Activated naive CD4-positive, alpha-beta T cell treated with anti-CD3 and anti-CD28 coated beads, Interleukin-2, amount 50 U/mL, for 24 hours (primary cell): ENCODE measurements at regions not wholly inside any gene's neighbourhood (a gene's known extent, or its start where the extent isn't known, plus 50 kb on each side); places are given as distances from the start of the nearest gene placed in this dataset.
"Not testable (repeated sequence)": the region's sequence is repeated elsewhere in the genome, so short reads cannot be mapped to it uniquely, and the experiment has no call there.

Experiments
- H3K27ac Mint-ChIP-seq: one replicate; pipeline ENCODE4 v1.8.0; 2021; ENCODE audit warnings: mild to moderate bottlenecking, mixed read lengths
- H3K27me3 Mint-ChIP-seq: one replicate; pipeline ENCODE4 v1.8.0; 2021; ENCODE audit warnings: mixed read lengths
- H3K36me3 Mint-ChIP-seq: one replicate; pipeline ENCODE4 v1.8.0; 2021; ENCODE audit warnings: mixed read lengths
- H3K4me1 Mint-ChIP-seq: one replicate; pipeline ENCODE4 v1.8.0; 2021; ENCODE audit warnings: mixed read lengths
- H3K4me3 Mint-ChIP-seq: one replicate; pipeline ENCODE4 v1.8.0; 2021; ENCODE audit warnings: mild to moderate bottlenecking, mixed read lengths
- H3K9me3 Mint-ChIP-seq: one replicate; pipeline ENCODE4 v1.8.0; 2021; ENCODE audit warnings: mixed read lengths

- no peaks in the 10 kb centered on the region for H3K4me1 Mint-ChIP-seq
- H3K27ac Mint-ChIP-seq, result no peak overlapping the region
- no peaks in the 10 kb centered on the region for H3K36me3 Mint-ChIP-seq
- H3K27me3 Mint-ChIP-seq, result no peaks in the 10 kb centered on the region
- H3K9me3 Mint-ChIP-seq, result peaks cover 8% of the 10 kb centered on the region
- H3K4me3 Mint-ChIP-seq, result no peak overlapping the region
Measured at GRCh38 chr2:125243074-125243473, 1218.0 kb downstream of the CNTNAP5 start.

DNA sequence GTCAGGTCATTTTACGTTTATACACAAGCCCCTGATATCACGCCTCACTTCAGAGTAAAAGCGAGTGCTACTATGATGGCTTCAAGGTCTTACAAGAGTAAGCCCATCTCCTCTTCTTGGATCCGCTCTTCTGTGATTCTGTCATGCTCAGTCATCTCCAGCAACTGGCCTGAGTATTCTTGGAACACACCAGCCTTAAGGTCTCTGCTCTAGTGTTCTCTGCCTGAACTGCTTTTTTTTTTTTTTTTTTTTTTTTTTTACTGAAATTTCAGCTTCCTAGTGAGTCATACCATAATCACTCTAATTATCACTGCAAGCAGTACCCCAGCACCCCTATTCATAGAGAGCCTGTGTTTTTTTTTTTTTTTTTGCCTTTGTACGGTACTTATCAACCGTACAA lies 1228.9 kb downstream of the CNTNAP5 start:
- no peaks in the 10 kb centered on the region for H3K4me1 Mint-ChIP-seq
- H3K4me3 Mint-ChIP-seq, result no peak overlapping the region
- H3K36me3 Mint-ChIP-seq, result no peaks in the 10 kb centered on the region
- no peaks in the 10 kb centered on the region for H3K27me3 Mint-ChIP-seq
- H3K27ac Mint-ChIP-seq, result no peak overlapping the region
- H3K9me3 Mint-ChIP-seq, result no peaks in the 10 kb centered on the region

DNA sequence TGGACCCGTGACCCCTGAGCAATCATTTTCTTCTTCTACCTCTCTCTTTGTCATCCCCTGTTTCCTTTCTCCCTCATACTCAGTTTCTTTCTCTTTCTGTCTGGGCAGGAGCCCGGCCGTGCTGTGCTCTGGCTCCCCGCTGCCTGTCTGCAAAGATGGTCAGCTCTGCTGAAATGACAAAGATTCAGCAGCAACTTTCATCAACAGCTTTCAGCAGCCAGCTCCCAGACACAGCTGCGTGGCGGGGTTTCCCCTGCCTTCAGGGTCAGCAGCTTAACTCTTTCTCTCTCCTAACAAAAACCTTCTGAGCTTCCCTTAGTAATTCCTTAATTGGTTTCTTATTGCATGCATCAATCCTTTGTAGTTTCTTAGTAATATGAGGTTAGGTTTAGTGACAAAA lies 1234.4 kb downstream of the CNTNAP5 start:
- Mint-ChIP-seq H3K27me3 (no peaks in the 10 kb centered on the region), H3K27ac (no peak overlapping the region), H3K36me3 (no peaks in the 10 kb centered on the region), H3K4me3 (no peak overlapping the region), H3K4me1 (no peaks in the 10 kb centered on the region), H3K9me3 (peaks cover 8% of the 10 kb centered on the region)

- not testable (repeated sequence) for H3K9me3 Mint-ChIP-seq, H3K4me1 Mint-ChIP-seq, H3K27me3 Mint-ChIP-seq, H3K36me3 Mint-ChIP-seq, H3K4me3 Mint-ChIP-seq, H3K27ac Mint-ChIP-seq
Measured at GRCh38 chr2:125260366-125260930, 1235.4 kb downstream of the CNTNAP5 start.

DNA sequence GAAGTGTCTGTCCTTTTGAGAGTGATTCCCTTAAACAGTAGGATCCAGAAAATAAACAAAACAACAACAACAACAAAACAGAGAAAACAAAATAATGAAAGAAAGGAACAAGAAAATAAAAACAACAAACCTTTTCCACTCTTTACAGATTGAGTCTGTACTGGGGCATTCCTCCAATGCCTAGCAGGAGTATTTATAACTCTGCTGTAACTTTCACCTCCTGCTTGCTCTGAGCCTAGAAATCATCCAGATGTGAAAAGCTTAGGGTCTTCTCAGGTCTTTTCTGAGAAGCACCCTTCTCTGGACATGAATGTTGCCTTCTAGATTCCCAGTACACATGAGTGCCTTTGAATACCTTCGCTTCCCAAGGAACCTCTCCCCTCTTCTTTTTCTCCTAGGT lies 1239.4 kb downstream of the CNTNAP5 start:
- H3K36me3 Mint-ChIP-seq, result no peaks in the 10 kb centered on the region
- peaks cover 6% of the 10 kb centered on the region for H3K9me3 Mint-ChIP-seq
- no peak overlapping the region for H3K27ac Mint-ChIP-seq
- no peak overlapping the region for H3K4me3 Mint-ChIP-seq
- no peaks in the 10 kb centered on the region for H3K27me3 Mint-ChIP-seq
- H3K4me1 Mint-ChIP-seq, result no peaks in the 10 kb centered on the region

- peaks cover 5% of the 10 kb centered on the region for H3K9me3 Mint-ChIP-seq
- H3K36me3 Mint-ChIP-seq, result no peaks in the 10 kb centered on the region
Measured at GRCh38 chr2:125267683-125268082, 1242.6 kb downstream of the CNTNAP5 start.

GRCh38 chr2:125272651-125273050 lies 1247.6 kb downstream of the CNTNAP5 start:
- Mint-ChIP-seq H3K4me3 (no peak overlapping the region), H3K4me1 (no peaks in the 10 kb centered on the region), H3K27me3 (no peaks in the 10 kb centered on the region), H3K9me3 (peaks cover 5% of the 10 kb centered on the region), H3K27ac (no peak overlapping the region), H3K36me3 (no peaks in the 10 kb centered on the region)

More at GRCh38 chr2:125267683-125268082, 1242.6 kb downstream of the CNTNAP5 start:
- H3K27me3 Mint-ChIP-seq, result no peaks in the 10 kb centered on the region
- H3K4me3 Mint-ChIP-seq, result no peak overlapping the region
- no peaks in the 10 kb centered on the region for H3K4me1 Mint-ChIP-seq
- no peak overlapping the region for H3K27ac Mint-ChIP-seq

- Mint-ChIP-seq H3K27ac (no peak overlapping the region), H3K27me3 (no peaks in the 10 kb centered on the region), H3K36me3 (no peaks in the 10 kb centered on the region), H3K4me3 (no peak overlapping the region), H3K4me1 (no peaks in the 10 kb centered on the region), H3K9me3 (peaks cover 5% of the 10 kb centered on the region)
Measured at GRCh38 chr2:125274718-125275117, 1249.6 kb downstream of the CNTNAP5 start.

GRCh38 chr2:125280265-125280664 lies 1255.2 kb downstream of the CNTNAP5 start:
- Mint-ChIP-seq H3K36me3 (no peaks in the 10 kb centered on the region), H3K4me1 (no peaks in the 10 kb centered on the region), H3K27me3 (no peaks in the 10 kb centered on the region), H3K27ac (no peak overlapping the region), H3K4me3 (no peak overlapping the region), H3K9me3 (peaks cover 6% of the 10 kb centered on the region)

DNA sequence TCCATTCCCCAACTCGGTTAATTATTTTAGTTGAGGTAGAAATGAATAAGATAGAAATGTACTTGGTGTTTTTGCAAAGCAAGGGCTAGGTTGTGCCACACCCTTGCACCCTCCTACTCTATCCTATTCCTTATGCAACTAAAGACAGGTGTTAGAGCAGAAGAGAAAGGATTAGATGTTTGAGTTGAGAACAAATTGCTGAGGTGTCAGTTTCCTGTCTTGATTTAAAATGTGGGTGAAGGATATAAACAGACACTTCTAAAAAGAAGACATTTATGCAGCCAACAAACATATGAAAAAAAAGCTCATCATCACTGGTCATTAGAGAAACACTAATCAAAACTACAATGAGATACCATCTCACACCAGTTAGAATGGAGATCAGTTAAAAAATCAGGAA lies 1256.2 kb downstream of the CNTNAP5 start:
- H3K27ac Mint-ChIP-seq, result no peak overlapping the region
- H3K4me3 Mint-ChIP-seq, result no peak overlapping the region
- no peaks in the 10 kb centered on the region for H3K27me3 Mint-ChIP-seq
- H3K4me1 Mint-ChIP-seq, result no peaks in the 10 kb centered on the region
- H3K9me3 Mint-ChIP-seq, result peaks cover 6% of the 10 kb centered on the region
- H3K36me3 Mint-ChIP-seq, result no peaks in the 10 kb centered on the region

DNA sequence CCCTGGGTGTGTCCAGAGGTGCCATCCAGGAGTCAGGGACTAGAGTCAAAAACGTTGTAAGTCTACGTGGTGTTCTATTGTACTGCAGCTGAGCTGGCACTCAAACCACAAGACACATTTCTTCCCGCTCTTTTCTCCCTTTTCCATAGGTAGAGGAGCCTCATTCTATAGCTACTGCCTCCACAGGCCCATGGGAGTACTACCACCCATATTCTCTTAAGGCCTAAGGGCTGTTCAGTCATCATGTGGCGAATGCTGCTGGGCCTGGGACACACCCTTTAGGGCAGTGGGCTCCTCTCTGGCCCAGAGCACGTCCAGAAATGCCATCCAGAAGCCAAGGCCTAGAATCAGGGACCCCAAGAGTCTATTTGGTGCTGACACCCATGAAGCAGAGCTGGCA lies 1271.7 kb downstream of the CNTNAP5 start:
- H3K27me3 Mint-ChIP-seq, result no peaks in the 10 kb centered on the region
- H3K27ac Mint-ChIP-seq, result no peak overlapping the region
- H3K9me3 Mint-ChIP-seq, result peaks cover 5% of the 10 kb centered on the region
- H3K4me1 Mint-ChIP-seq, result no peaks in the 10 kb centered on the region
- H3K36me3 Mint-ChIP-seq, result no peaks in the 10 kb centered on the region
- no peak overlapping the region for H3K4me3 Mint-ChIP-seq

- Mint-ChIP-seq H3K4me3 (no peak overlapping the region), H3K27me3 (no peaks in the 10 kb centered on the region), H3K27ac (no peak overlapping the region), H3K36me3 (no peaks in the 10 kb centered on the region), H3K4me1 (no peaks in the 10 kb centered on the region), H3K9me3 (no peaks in the 10 kb centered on the region)
Measured at GRCh38 chr2:125310657-125311364, 1285.7 kb downstream of the CNTNAP5 start.

GRCh38 chr2:125312342-125312741 lies 1287.3 kb downstream of the CNTNAP5 start:
- H3K27ac Mint-ChIP-seq, result no peak overlapping the region
- no peaks in the 10 kb centered on the region for H3K27me3 Mint-ChIP-seq
- no peak overlapping the region for H3K4me3 Mint-ChIP-seq
- no peaks in the 10 kb centered on the region for H3K4me1 Mint-ChIP-seq
- H3K36me3 Mint-ChIP-seq, result no peaks in the 10 kb centered on the region
- H3K9me3 Mint-ChIP-seq, result no peaks in the 10 kb centered on the region

- no peaks in the 10 kb centered on the region for H3K9me3 Mint-ChIP-seq
- no peak overlapping the region for H3K27ac Mint-ChIP-seq
- no peaks in the 10 kb centered on the region for H3K36me3 Mint-ChIP-seq
- no peak overlapping the region for H3K4me3 Mint-ChIP-seq
- H3K27me3 Mint-ChIP-seq, result no peaks in the 10 kb centered on the region
- H3K4me1 Mint-ChIP-seq, result no peaks in the 10 kb centered on the region
Measured at GRCh38 chr2:125313806-125314205, 1288.7 kb downstream of the CNTNAP5 start.

DNA sequence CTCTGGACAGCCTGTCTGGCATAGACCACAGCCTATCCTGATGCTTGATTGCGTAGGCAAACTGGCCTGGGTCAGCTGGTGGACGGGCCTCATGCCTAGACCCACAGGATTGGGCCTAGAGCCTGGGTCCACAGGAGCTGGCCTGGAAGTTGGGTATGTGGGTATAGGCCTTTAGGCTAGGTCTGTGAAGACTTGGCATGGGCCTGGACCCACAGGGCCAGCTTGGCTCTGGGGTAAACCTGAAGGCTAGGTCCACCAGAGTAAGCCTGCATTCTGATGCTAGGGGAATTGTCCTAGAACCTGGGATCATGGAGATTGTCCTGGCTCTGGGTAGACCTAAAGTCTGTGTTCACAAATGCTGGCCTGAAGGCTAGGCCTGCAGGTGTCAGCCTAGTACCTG lies 1293.7 kb downstream of the CNTNAP5 start:
- no peak overlapping the region for H3K4me3 Mint-ChIP-seq
- H3K4me1 Mint-ChIP-seq, result no peaks in the 10 kb centered on the region
- no peaks in the 10 kb centered on the region for H3K36me3 Mint-ChIP-seq
- H3K9me3 Mint-ChIP-seq, result no peaks in the 10 kb centered on the region
- no peaks in the 10 kb centered on the region for H3K27me3 Mint-ChIP-seq
- H3K27ac Mint-ChIP-seq, result no peak overlapping the region

- no peaks in the 10 kb centered on the region for H3K36me3 Mint-ChIP-seq
- H3K27me3 Mint-ChIP-seq, result no peaks in the 10 kb centered on the region
- no peak overlapping the region for H3K4me3 Mint-ChIP-seq
- no peaks in the 10 kb centered on the region for H3K4me1 Mint-ChIP-seq
- no peak overlapping the region for H3K27ac Mint-ChIP-seq
- no peaks in the 10 kb centered on the region for H3K9me3 Mint-ChIP-seq
Measured at GRCh38 chr2:125324273-125324672, 1299.2 kb downstream of the CNTNAP5 start.

DNA sequence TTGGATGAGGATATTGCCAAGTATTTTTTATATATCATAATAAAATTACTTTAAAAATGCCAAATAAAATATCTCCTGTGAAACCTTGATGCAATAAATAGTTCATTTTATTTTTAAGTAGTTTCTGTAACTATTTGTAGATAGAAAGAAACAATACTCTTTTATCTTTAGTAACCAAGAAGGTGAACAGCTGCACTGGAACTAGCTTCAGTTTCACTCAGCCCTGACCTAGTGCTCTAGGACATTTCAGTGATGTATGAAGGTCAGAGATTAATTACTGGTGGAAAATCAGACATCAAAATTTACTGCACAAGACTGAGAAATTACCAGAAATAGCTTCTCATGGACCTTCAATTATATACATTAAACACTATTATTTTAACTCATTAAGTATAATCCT lies 1305.0 kb downstream of the CNTNAP5 start:
- no peak overlapping the region for H3K4me3 Mint-ChIP-seq
- no peak overlapping the region for H3K27ac Mint-ChIP-seq
- no peaks in the 10 kb centered on the region for H3K9me3 Mint-ChIP-seq
- no peaks in the 10 kb centered on the region for H3K4me1 Mint-ChIP-seq
- no peaks in the 10 kb centered on the region for H3K27me3 Mint-ChIP-seq
- H3K36me3 Mint-ChIP-seq, result no peaks in the 10 kb centered on the region
